ENCODE measurements at regions not wholly inside any gene's neighbourhood (a gene's known extent, or its start where the extent isn't known, plus 50 kb on each side); places are given as distances from the start of the nearest gene placed in this dataset.
A peak's percentile ranks its signal among the peaks of the same experiment; 100 is the strongest.
"Not testable (repeated sequence)": the region's sequence is repeated elsewhere in the genome, so short reads cannot be mapped to it uniquely, and the experiment has no call there.

- Mint-ChIP-seq H3K9me3 (peaks cover 11% of the 10 kb centered on the region), H3K36me3 (ENCODE audit: low read depth) (peaks cover 4% of the 10 kb centered on the region), H3K27me3 (ENCODE audit: low read depth, poor library complexity) (peaks cover 3% of the 10 kb centered on the region), H3K4me3 (no peak overlapping the region), H3K27ac (no peak overlapping the region), H3K4me1 (peaks cover 6% of the 10 kb centered on the region)
- TF ChIP-seq, protein P1, sequence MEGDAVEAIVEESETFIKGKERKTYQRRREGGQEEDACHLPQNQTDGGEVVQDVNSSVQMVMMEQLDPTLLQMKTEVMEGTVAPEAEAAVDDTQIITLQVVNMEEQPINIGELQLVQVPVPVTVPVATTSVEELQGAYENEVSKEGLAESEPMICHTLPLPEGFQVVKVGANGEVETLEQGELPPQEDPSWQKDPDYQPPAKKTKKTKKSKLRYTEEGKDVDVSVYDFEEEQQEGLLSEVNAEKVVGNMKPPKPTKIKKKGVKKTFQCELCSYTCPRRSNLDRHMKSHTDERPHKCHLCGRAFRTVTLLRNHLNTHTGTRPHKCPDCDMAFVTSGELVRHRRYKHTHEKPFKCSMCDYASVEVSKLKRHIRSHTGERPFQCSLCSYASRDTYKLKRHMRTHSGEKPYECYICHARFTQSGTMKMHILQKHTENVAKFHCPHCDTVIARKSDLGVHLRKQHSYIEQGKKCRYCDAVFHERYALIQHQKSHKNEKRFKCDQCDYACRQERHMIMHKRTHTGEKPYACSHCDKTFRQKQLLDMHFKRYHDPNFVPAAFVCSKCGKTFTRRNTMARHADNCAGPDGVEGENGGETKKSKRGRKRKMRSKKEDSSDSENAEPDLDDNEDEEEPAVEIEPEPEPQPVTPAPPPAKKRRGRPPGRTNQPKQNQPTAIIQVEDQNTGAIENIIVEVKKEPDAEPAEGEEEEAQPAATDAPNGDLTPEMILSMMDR (IDR thresholded peaks at IDR 0.05) = no peak
- no peak for DNase-seq
Measured at GRCh38 chr1:87421809-87422208, 93.1 kb downstream of the LMO4 start.

GRCh38 chr1:87424541-87424940 lies 95.9 kb downstream of the LMO4 start:
- no peak for DNase-seq
- peaks cover 29% of the 10 kb centered on the region for H3K4me1 Mint-ChIP-seq
- H3K4me3 Mint-ChIP-seq = no peak overlapping the region
- H3K27me3 Mint-ChIP-seq (ENCODE audit: low read depth, poor library complexity) = no peaks in the 10 kb centered on the region
- no peak overlapping the region for H3K27ac Mint-ChIP-seq
- peaks cover 4% of the 10 kb centered on the region for H3K36me3 Mint-ChIP-seq (ENCODE audit: low read depth)
- TF ChIP-seq, protein P1 (IDR thresholded peaks at IDR 0.05) = no peak
- peaks cover 11% of the 10 kb centered on the region for H3K9me3 Mint-ChIP-seq

- peaks cover 6% of the 10 kb centered on the region for H3K36me3 Mint-ChIP-seq (ENCODE audit: low read depth)
- peaks cover 9% of the 10 kb centered on the region for H3K9me3 Mint-ChIP-seq
- peaks cover 29% of the 10 kb centered on the region for H3K4me1 Mint-ChIP-seq
- peak overlapping the region; percentile 5 for H3K27ac Mint-ChIP-seq
- peak; percentile 13 for DNase-seq
- TF ChIP-seq, protein P1 (IDR thresholded peaks at IDR 0.05) = no peak
- no peaks in the 10 kb centered on the region for H3K27me3 Mint-ChIP-seq (ENCODE audit: low read depth, poor library complexity)
- H3K4me3 Mint-ChIP-seq = no peak overlapping the region
Measured at GRCh38 chr1:87426463-87427249, 98.0 kb downstream of the LMO4 start.

- no peak overlapping the region for H3K27ac Mint-ChIP-seq
Measured at GRCh38 chr1:87428367-87428766, 99.7 kb downstream of the LMO4 start.

GRCh38 chr1:87428883-87429282 lies 100.2 kb downstream of the LMO4 start:
- peaks cover 3% of the 10 kb centered on the region for H3K9me3 Mint-ChIP-seq
- DNase-seq = no peak
- H3K4me1 Mint-ChIP-seq = peaks cover 29% of the 10 kb centered on the region
- no peak overlapping the region for H3K27ac Mint-ChIP-seq
- H3K4me3 Mint-ChIP-seq = no peak overlapping the region
- peaks cover 6% of the 10 kb centered on the region for H3K36me3 Mint-ChIP-seq (ENCODE audit: low read depth)
- H3K27me3 Mint-ChIP-seq (ENCODE audit: low read depth, poor library complexity) = no peaks in the 10 kb centered on the region
- TF ChIP-seq, protein P1 (IDR thresholded peaks at IDR 0.05) = no peak

More at GRCh38 chr1:87428367-87428766, 99.7 kb downstream of the LMO4 start:
- Mint-ChIP-seq H3K36me3 (ENCODE audit: low read depth) (peaks cover 6% of the 10 kb centered on the region), H3K4me1 (peaks cover 29% of the 10 kb centered on the region), H3K27me3 (ENCODE audit: low read depth, poor library complexity) (no peaks in the 10 kb centered on the region), H3K4me3 (no peak overlapping the region), H3K9me3 (peaks cover 3% of the 10 kb centered on the region)
- TF ChIP-seq, protein P1 (IDR thresholded peaks at IDR 0.05) = no peak
- DNase-seq = no peak

DNA sequence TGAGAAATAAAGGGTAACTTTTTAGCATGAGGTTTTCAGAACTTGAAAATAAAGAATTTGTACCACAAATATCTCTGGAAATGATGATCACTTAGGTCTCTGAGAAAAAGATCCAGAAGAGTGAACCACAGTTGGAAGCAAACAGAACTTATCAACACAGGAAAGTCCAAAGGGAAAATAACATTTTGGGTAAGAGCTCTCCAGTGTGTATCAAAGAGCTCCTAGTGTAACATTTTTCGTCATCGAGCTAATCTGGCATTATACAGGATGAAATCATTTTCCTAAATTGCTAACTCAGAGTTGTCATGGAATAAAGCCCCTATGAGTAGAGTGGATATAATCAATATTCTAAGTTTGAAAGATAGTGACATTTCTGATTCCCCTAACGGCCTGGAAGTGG lies 104.0 kb downstream of the LMO4 start:
- Mint-ChIP-seq H3K36me3 (ENCODE audit: low read depth) (peaks cover 6% of the 10 kb centered on the region), H3K27me3 (ENCODE audit: low read depth, poor library complexity) (no peaks in the 10 kb centered on the region), H3K27ac (no peak overlapping the region), H3K4me3 (no peak overlapping the region), H3K9me3 (peaks cover 3% of the 10 kb centered on the region), H3K4me1 (peaks cover 28% of the 10 kb centered on the region)
- TF ChIP-seq, protein P1 (IDR thresholded peaks at IDR 0.05) = no peak
- no peak for DNase-seq

GRCh38 chr1:87433101-87433500 lies 104.4 kb downstream of the LMO4 start:
- not testable (repeated sequence) for H3K27ac Mint-ChIP-seq; H3K36me3 Mint-ChIP-seq (ENCODE audit: low read depth); H3K4me3 Mint-ChIP-seq; H3K27me3 Mint-ChIP-seq (ENCODE audit: low read depth, poor library complexity); DNase-seq; H3K9me3 Mint-ChIP-seq
- peaks cover 28% of the 10 kb centered on the region for H3K4me1 Mint-ChIP-seq
